ENCODE measurements at regions not wholly inside any gene's neighbourhood (a gene's known extent, or its start where the extent isn't known, plus 50 kb on each side); places are given as distances from the start of the nearest gene placed in this dataset.
A peak's percentile ranks its signal among the peaks of the same experiment; 100 is the strongest.

GRCh38 chr4:187665086-187665485 lies 330.5 kb upstream of the ZFP42 start:
- DNase-seq (no peak), FAIRE-seq (no peak)
- no peak for TF ChIP-seq CTCF (IDR thresholded peaks at IDR 0.05; ENCODE audit: borderline replicate concordance, extremely low read depth, insufficient read depth)
- Histone ChIP-seq H3K9me3 (ENCODE audit: control insufficient read depth in 2 of 3, insufficient read depth in 1 of 3, low read length in 3 of 3) (no peaks in the 10 kb centered on the region), H3K36me3 (ENCODE audit: control insufficient read depth in 2 of 3, insufficient read depth in 3 of 3, low read length in 3 of 3) (no peaks in the 10 kb centered on the region), H3K4me3 (ENCODE audit: low read length in 3 of 3) (no peak overlapping the region), H3K9ac (ENCODE audit: low read length in 3 of 3) (no peak overlapping the region), H3K27me3 (ENCODE audit: control insufficient read depth, insufficient read depth, low read length) (no peaks in the 10 kb centered on the region), H3K27ac (ENCODE audit: low read depth in 2 of 2, low read length in 2 of 2) (no peak overlapping the region), H3K4me1 (ENCODE audit: control insufficient read depth in 2 of 3, insufficient read depth in 2 of 3, low read depth in 1 of 3, low read length in 3 of 3) (no peaks in the 10 kb centered on the region)
- intact Hi-C loops (cut with DNase I) = no loop called here

DNA sequence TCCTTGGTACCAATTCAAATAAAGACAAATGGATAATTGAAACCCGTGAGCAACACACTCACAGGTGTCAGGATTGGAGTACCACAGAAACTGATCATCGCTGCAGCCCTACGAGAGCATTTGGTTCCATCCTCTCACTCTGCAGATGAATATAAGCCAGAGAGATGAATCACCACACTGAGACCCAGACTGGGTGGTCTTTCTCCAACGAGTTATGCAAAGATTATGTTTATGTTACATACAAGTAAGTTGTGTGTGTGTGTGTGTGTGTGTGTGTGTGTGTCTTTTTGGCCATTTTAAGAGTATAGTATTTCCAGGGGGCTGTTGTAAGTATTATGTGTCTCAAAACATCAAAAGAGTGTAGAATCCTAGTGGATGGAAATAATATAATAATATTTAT lies 329.5 kb upstream of the ZFP42 start:
- Histone ChIP-seq H3K4me3 (ENCODE audit: low read length in 3 of 3) (no peak overlapping the region), H3K27me3 (ENCODE audit: control insufficient read depth, insufficient read depth, low read length) (no peaks in the 10 kb centered on the region), H3K27ac (ENCODE audit: low read depth in 2 of 2, low read length in 2 of 2) (no peak overlapping the region), H3K4me1 (ENCODE audit: control insufficient read depth in 2 of 3, insufficient read depth in 2 of 3, low read depth in 1 of 3, low read length in 3 of 3) (no peaks in the 10 kb centered on the region), H3K9ac (ENCODE audit: low read length in 3 of 3) (no peak overlapping the region), H3K9me3 (ENCODE audit: control insufficient read depth in 2 of 3, insufficient read depth in 1 of 3, low read length in 3 of 3) (no peaks in the 10 kb centered on the region), H3K36me3 (ENCODE audit: control insufficient read depth in 2 of 3, insufficient read depth in 3 of 3, low read length in 3 of 3) (no peaks in the 10 kb centered on the region)
- TF ChIP-seq CTCF (IDR thresholded peaks at IDR 0.05; ENCODE audit: borderline replicate concordance, extremely low read depth, insufficient read depth) = no peak
- FAIRE-seq (no peak), DNase-seq (no peak)
- intact Hi-C loops (cut with DNase I) = no loop called here

GRCh38 chr4:187666697-187667494 lies 328.7 kb upstream of the ZFP42 start:
- Histone ChIP-seq H3K4me3 (ENCODE audit: low read length in 3 of 3) (no peak overlapping the region), H3K27me3 (ENCODE audit: control insufficient read depth, insufficient read depth, low read length) (no peaks in the 10 kb centered on the region), H3K9ac (ENCODE audit: low read length in 3 of 3) (peak overlapping the region in 1 of 3 donors; percentile 3), H3K27ac (ENCODE audit: low read depth in 2 of 2, low read length in 2 of 2) (no peak overlapping the region), H3K9me3 (ENCODE audit: control insufficient read depth in 2 of 3, insufficient read depth in 1 of 3, low read length in 3 of 3) (no peaks in the 10 kb centered on the region), H3K4me1 (ENCODE audit: control insufficient read depth in 2 of 3, insufficient read depth in 2 of 3, low read depth in 1 of 3, low read length in 3 of 3) (no peaks in the 10 kb centered on the region), H3K36me3 (ENCODE audit: control insufficient read depth in 2 of 3, insufficient read depth in 3 of 3, low read length in 3 of 3) (no peaks in the 10 kb centered on the region)
- FAIRE-seq (no peak), DNase-seq (peak in 3 of 5 donors; percentile 18 to 70 (median 62))
- no peak for TF ChIP-seq CTCF (IDR thresholded peaks at IDR 0.05; ENCODE audit: borderline replicate concordance, extremely low read depth, insufficient read depth)
- intact Hi-C loops (cut with DNase I) = no loop called here

Measured in kidney (tissue), 13 donors.